ENCODE measurements at regions not wholly inside any gene's neighbourhood (a gene's known extent, or its start where the extent isn't known, plus 50 kb on each side); places are given as distances from the start of the nearest gene placed in this dataset.

GRCh38 chr10:111357859-111358258, 281.0 kb downstream of the ADRA2A start:
- no peak for DNase-seq
- Mint-ChIP-seq H3K36me3 (ENCODE audit: low read depth) (no peaks in the 10 kb centered on the region), H3K9me3 (no peaks in the 10 kb centered on the region), H3K27ac (no peak overlapping the region), H3K4me1 (no peaks in the 10 kb centered on the region), H3K4me3 (no peak overlapping the region), H3K27me3 (ENCODE audit: low read depth, poor library complexity) (peaks cover 4% of the 10 kb centered on the region)
- TF ChIP-seq CTCF (IDR thresholded peaks at IDR 0.05), result no peak

- Mint-ChIP-seq H3K27ac (no peak overlapping the region), H3K9me3 (no peaks in the 10 kb centered on the region), H3K4me1 (no peaks in the 10 kb centered on the region), H3K4me3 (no peak overlapping the region), H3K27me3 (ENCODE audit: low read depth, poor library complexity) (peaks cover 4% of the 10 kb centered on the region), H3K36me3 (ENCODE audit: low read depth) (no peaks in the 10 kb centered on the region)
- peak; percentile 33 for DNase-seq
- TF ChIP-seq CTCF (IDR thresholded peaks at IDR 0.05), result peak; percentile 50
These were observed 283.6 kb downstream of the ADRA2A start for GRCh38 chr10:111360260-111360925.

- Mint-ChIP-seq H3K27ac (no peak overlapping the region), H3K4me3 (no peak overlapping the region), H3K27me3 (ENCODE audit: low read depth, poor library complexity) (peaks cover 7% of the 10 kb centered on the region), H3K4me1 (peaks cover 6% of the 10 kb centered on the region), H3K36me3 (ENCODE audit: low read depth) (no peaks in the 10 kb centered on the region), H3K9me3 (no peaks in the 10 kb centered on the region)
- DNase-seq, result no peak
- no peak for TF ChIP-seq CTCF (IDR thresholded peaks at IDR 0.05)
These were observed 290.7 kb downstream of the ADRA2A start for GRCh38 chr10:111367531-111367930.

GRCh38 chr10:111370101-111370500, 293.3 kb downstream of the ADRA2A start:
- no peak overlapping the region for H3K4me3 Mint-ChIP-seq
- no peaks in the 10 kb centered on the region for H3K36me3 Mint-ChIP-seq (ENCODE audit: low read depth)
- no peaks in the 10 kb centered on the region for H3K9me3 Mint-ChIP-seq
- TF ChIP-seq CTCF (IDR thresholded peaks at IDR 0.05), result no peak
- H3K27ac Mint-ChIP-seq, result no peak overlapping the region
- peak; percentile 3 for DNase-seq
- H3K27me3 Mint-ChIP-seq (ENCODE audit: low read depth, poor library complexity), result peaks cover 9% of the 10 kb centered on the region
- peaks cover 6% of the 10 kb centered on the region for H3K4me1 Mint-ChIP-seq

- no peak for DNase-seq
- no peak overlapping the region for H3K27ac Mint-ChIP-seq
- peaks cover 3% of the 10 kb centered on the region for H3K27me3 Mint-ChIP-seq (ENCODE audit: low read depth, poor library complexity)
- no peak for TF ChIP-seq CTCF (IDR thresholded peaks at IDR 0.05)
- H3K4me3 Mint-ChIP-seq, result no peak overlapping the region
- peaks cover 13% of the 10 kb centered on the region for H3K4me1 Mint-ChIP-seq
- H3K36me3 Mint-ChIP-seq (ENCODE audit: low read depth), result no peaks in the 10 kb centered on the region
- H3K9me3 Mint-ChIP-seq, result no peaks in the 10 kb centered on the region
These were observed 296.9 kb downstream of the ADRA2A start for GRCh38 chr10:111373696-111374095.

- Mint-ChIP-seq H3K27ac (no peak overlapping the region), H3K4me3 (no peak overlapping the region), H3K9me3 (no peaks in the 10 kb centered on the region), H3K4me1 (peaks cover 7% of the 10 kb centered on the region), H3K27me3 (ENCODE audit: low read depth, poor library complexity) (no peaks in the 10 kb centered on the region), H3K36me3 (ENCODE audit: low read depth) (no peaks in the 10 kb centered on the region)
- no peak for TF ChIP-seq CTCF (IDR thresholded peaks at IDR 0.05)
- no peak for DNase-seq
These were observed 302.8 kb downstream of the ADRA2A start for GRCh38 chr10:111379534-111380187.
